ENCODE measurements at regions not wholly inside any gene's neighbourhood (a gene's known extent, or its start where the extent isn't known, plus 50 kb on each side); places are given as distances from the start of the nearest gene placed in this dataset.

- POLR2A ChIA-PET: no interaction called here
- Histone ChIP-seq H3K36me3 (ENCODE audit: control insufficient read depth in 4 of 4, insufficient read depth in 4 of 4, low read length in 3 of 4) (no peaks in the 10 kb centered on the region), H3K27me3 (replicated peaks in 2 of 5; ENCODE audit: control insufficient read depth in 4 of 5, insufficient read depth in 5 of 5, low read length in 4 of 5) (no peaks in the 10 kb centered on the region), H3K9me3 (ENCODE audit: control extremely low read depth in 1 of 5, control insufficient read depth in 4 of 5, insufficient read depth in 2 of 5, low read depth in 1 of 5, low read length in 4 of 5) (no peaks in the 10 kb centered on the region), H3K4me3 (ENCODE audit: control insufficient read depth in 1 of 7, extremely low read depth in 1 of 7, insufficient read depth in 4 of 7, low read depth in 2 of 7, low read length in 6 of 7) (no peak overlapping the region), H3K27ac (ENCODE audit: insufficient read depth in 1 of 2, low read depth in 1 of 2, low read length in 2 of 2, poor library complexity in 1 of 2, severe bottlenecking in 2 of 2) (no peak overlapping the region), H3K4me1 (ENCODE audit: control extremely low read depth in 1 of 4, control insufficient read depth in 4 of 4, insufficient read depth in 4 of 4, low read length in 3 of 4) (no peaks in the 10 kb centered on the region)
- no peak for DNase-seq
- CTCF ChIA-PET: no interaction called here
- WGBS (ENCODE audit: insufficient coverage): no CpG with 5 or more reads among the region's 3 CpGs
Measured at GRCh38 chr10:52561322-52561721, 211.3 kb downstream of the MBL2 start.

- Histone ChIP-seq H3K27ac (ENCODE audit: insufficient read depth in 1 of 2, low read depth in 1 of 2, low read length in 2 of 2, poor library complexity in 1 of 2, severe bottlenecking in 2 of 2) (no peak overlapping the region), H3K4me3 (ENCODE audit: control insufficient read depth in 1 of 7, extremely low read depth in 1 of 7, insufficient read depth in 4 of 7, low read depth in 2 of 7, low read length in 6 of 7) (no peak overlapping the region), H3K9me3 (ENCODE audit: control extremely low read depth in 1 of 5, control insufficient read depth in 4 of 5, insufficient read depth in 2 of 5, low read depth in 1 of 5, low read length in 4 of 5) (no peaks in the 10 kb centered on the region), H3K36me3 (ENCODE audit: control insufficient read depth in 4 of 4, insufficient read depth in 4 of 4, low read length in 3 of 4) (no peaks in the 10 kb centered on the region), H3K27me3 (replicated peaks in 2 of 5; ENCODE audit: control insufficient read depth in 4 of 5, insufficient read depth in 5 of 5, low read length in 4 of 5) (no peaks in the 10 kb centered on the region), H3K4me1 (ENCODE audit: control extremely low read depth in 1 of 4, control insufficient read depth in 4 of 4, insufficient read depth in 4 of 4, low read length in 3 of 4) (no peaks in the 10 kb centered on the region)
- CTCF ChIA-PET: no interaction called here
- no CpG with 5 or more reads among the region's 1 CpG for WGBS (ENCODE audit: insufficient coverage)
- POLR2A ChIA-PET: no interaction called here
- DNase-seq: no peak
Measured at GRCh38 chr10:52563360-52563759, 209.2 kb downstream of the MBL2 start.

- no peaks in the 10 kb centered on the region for H3K4me1 ChIP-seq (ENCODE audit: control extremely low read depth in 1 of 4, control insufficient read depth in 4 of 4, insufficient read depth in 4 of 4, low read length in 3 of 4)
- ChIA-PET CTCF (interaction anchor here (0.6 to 3.6 kb wide), 7 partner anchors 9 to 799 kb away, joined by 3 to 27 read pairs (median 3); no protein-coding TSS in a partner anchor), POLR2A (interaction anchor here (0.7 kb wide), 1 partner anchor 14 kb away, joined by 8 read pairs; no protein-coding TSS in a partner anchor)
- H3K9me3 ChIP-seq (ENCODE audit: control extremely low read depth in 1 of 5, control insufficient read depth in 4 of 5, insufficient read depth in 2 of 5, low read depth in 1 of 5, low read length in 4 of 5): no peaks in the 10 kb centered on the region
- DNase-seq: peak; percentile 29 to 64 (median 61)
- H3K27me3 ChIP-seq (replicated peaks in 2 of 5; ENCODE audit: control insufficient read depth in 4 of 5, insufficient read depth in 5 of 5, low read length in 4 of 5): no peaks in the 10 kb centered on the region
- H3K4me3 ChIP-seq (ENCODE audit: control insufficient read depth in 1 of 7, extremely low read depth in 1 of 7, insufficient read depth in 4 of 7, low read depth in 2 of 7, low read length in 6 of 7): no peak overlapping the region
- H3K36me3 ChIP-seq (ENCODE audit: control insufficient read depth in 4 of 4, insufficient read depth in 4 of 4, low read length in 3 of 4): no peaks in the 10 kb centered on the region
- H3K27ac ChIP-seq (ENCODE audit: insufficient read depth in 1 of 2, low read depth in 1 of 2, low read length in 2 of 2, poor library complexity in 1 of 2, severe bottlenecking in 2 of 2): no peak overlapping the region
- WGBS (ENCODE audit: insufficient coverage): no CpG with 5 or more reads among the region's 4 CpGs
Measured at GRCh38 chr10:52566471-52567246, 205.9 kb downstream of the MBL2 start.

GRCh38 chr10:52567247-52567580 is 205.4 kb downstream of the MBL2 start:
- no CpG with 5 or more reads among the region's 3 CpGs for WGBS (ENCODE audit: insufficient coverage)
- Histone ChIP-seq H3K4me3 (ENCODE audit: control insufficient read depth in 1 of 7, extremely low read depth in 1 of 7, insufficient read depth in 4 of 7, low read depth in 2 of 7, low read length in 6 of 7) (no peak overlapping the region), H3K27me3 (replicated peaks in 2 of 5; ENCODE audit: control insufficient read depth in 4 of 5, insufficient read depth in 5 of 5, low read length in 4 of 5) (no peaks in the 10 kb centered on the region), H3K9me3 (ENCODE audit: control extremely low read depth in 1 of 5, control insufficient read depth in 4 of 5, insufficient read depth in 2 of 5, low read depth in 1 of 5, low read length in 4 of 5) (no peaks in the 10 kb centered on the region), H3K36me3 (ENCODE audit: control insufficient read depth in 4 of 4, insufficient read depth in 4 of 4, low read length in 3 of 4) (no peaks in the 10 kb centered on the region), H3K4me1 (ENCODE audit: control extremely low read depth in 1 of 4, control insufficient read depth in 4 of 4, insufficient read depth in 4 of 4, low read length in 3 of 4) (no peaks in the 10 kb centered on the region), H3K27ac (ENCODE audit: insufficient read depth in 1 of 2, low read depth in 1 of 2, low read length in 2 of 2, poor library complexity in 1 of 2, severe bottlenecking in 2 of 2) (no peak overlapping the region)
- DNase-seq: no peak
- ChIA-PET POLR2A (interaction anchor here (0.7 kb wide), 1 partner anchor 13 kb away, joined by 8 read pairs; no protein-coding TSS in a partner anchor), CTCF (interaction anchor here (0.6 to 3.6 kb wide), 6 partner anchors 10 to 799 kb away, joined by 3 to 27 read pairs (median 3); no protein-coding TSS in a partner anchor)

- H3K4me1 ChIP-seq (ENCODE audit: control extremely low read depth in 1 of 4, control insufficient read depth in 4 of 4, insufficient read depth in 4 of 4, low read length in 3 of 4): no peaks in the 10 kb centered on the region
- no peak overlapping the region for H3K27ac ChIP-seq (ENCODE audit: insufficient read depth in 1 of 2, low read depth in 1 of 2, low read length in 2 of 2, poor library complexity in 1 of 2, severe bottlenecking in 2 of 2)
- no peaks in the 10 kb centered on the region for H3K9me3 ChIP-seq (ENCODE audit: control extremely low read depth in 1 of 5, control insufficient read depth in 4 of 5, insufficient read depth in 2 of 5, low read depth in 1 of 5, low read length in 4 of 5)
- DNase-seq: no peak
- no peak overlapping the region for H3K4me3 ChIP-seq (ENCODE audit: control insufficient read depth in 1 of 7, extremely low read depth in 1 of 7, insufficient read depth in 4 of 7, low read depth in 2 of 7, low read length in 6 of 7)
- WGBS (ENCODE audit: insufficient coverage): 100% methylated on average over 2 of the region's 2 CpGs
- H3K27me3 ChIP-seq (replicated peaks in 2 of 5; ENCODE audit: control insufficient read depth in 4 of 5, insufficient read depth in 5 of 5, low read length in 4 of 5): no peaks in the 10 kb centered on the region
- CTCF ChIA-PET: interaction anchor here (3.6 kb wide), 1 partner anchor 260 kb away, joined by 27 read pairs; no protein-coding TSS in a partner anchor
- POLR2A ChIA-PET: no interaction called here
- H3K36me3 ChIP-seq (ENCODE audit: control insufficient read depth in 4 of 4, insufficient read depth in 4 of 4, low read length in 3 of 4): no peaks in the 10 kb centered on the region
Measured at GRCh38 chr10:52568309-52568708, 204.3 kb downstream of the MBL2 start.

- ChIA-PET CTCF (interaction anchor here (1.3 kb wide), 1 partner anchor 263 kb away, joined by 7 read pairs; no protein-coding TSS in a partner anchor), POLR2A (no interaction called here)
- Histone ChIP-seq H3K9me3 (ENCODE audit: control extremely low read depth in 1 of 5, control insufficient read depth in 4 of 5, insufficient read depth in 2 of 5, low read depth in 1 of 5, low read length in 4 of 5) (no peaks in the 10 kb centered on the region), H3K4me1 (ENCODE audit: control extremely low read depth in 1 of 4, control insufficient read depth in 4 of 4, insufficient read depth in 4 of 4, low read length in 3 of 4) (no peaks in the 10 kb centered on the region), H3K4me3 (ENCODE audit: control insufficient read depth in 1 of 7, extremely low read depth in 1 of 7, insufficient read depth in 4 of 7, low read depth in 2 of 7, low read length in 6 of 7) (no peak overlapping the region), H3K27ac (ENCODE audit: insufficient read depth in 1 of 2, low read depth in 1 of 2, low read length in 2 of 2, poor library complexity in 1 of 2, severe bottlenecking in 2 of 2) (no peak overlapping the region), H3K36me3 (ENCODE audit: control insufficient read depth in 4 of 4, insufficient read depth in 4 of 4, low read length in 3 of 4) (no peaks in the 10 kb centered on the region), H3K27me3 (replicated peaks in 2 of 5; ENCODE audit: control insufficient read depth in 4 of 5, insufficient read depth in 5 of 5, low read length in 4 of 5) (no peaks in the 10 kb centered on the region)
- no peak for DNase-seq
- WGBS (ENCODE audit: insufficient coverage): no CpG with 5 or more reads among the region's 1 CpG
Measured at GRCh38 chr10:52570490-52570889, 202.1 kb downstream of the MBL2 start.

- H3K4me3 ChIP-seq (ENCODE audit: control insufficient read depth in 1 of 7, extremely low read depth in 1 of 7, insufficient read depth in 4 of 7, low read depth in 2 of 7, low read length in 6 of 7): no peak overlapping the region
- WGBS (ENCODE audit: insufficient coverage): 80% methylated on average over 1 of the region's 2 CpGs
- no peaks in the 10 kb centered on the region for H3K4me1 ChIP-seq (ENCODE audit: control extremely low read depth in 1 of 4, control insufficient read depth in 4 of 4, insufficient read depth in 4 of 4, low read length in 3 of 4)
- H3K36me3 ChIP-seq (ENCODE audit: control insufficient read depth in 4 of 4, insufficient read depth in 4 of 4, low read length in 3 of 4): no peaks in the 10 kb centered on the region
- no peaks in the 10 kb centered on the region for H3K9me3 ChIP-seq (ENCODE audit: control extremely low read depth in 1 of 5, control insufficient read depth in 4 of 5, insufficient read depth in 2 of 5, low read depth in 1 of 5, low read length in 4 of 5)
- no peak overlapping the region for H3K27ac ChIP-seq (ENCODE audit: insufficient read depth in 1 of 2, low read depth in 1 of 2, low read length in 2 of 2, poor library complexity in 1 of 2, severe bottlenecking in 2 of 2)
- ChIA-PET CTCF (no interaction called here), POLR2A (no interaction called here)
- no peaks in the 10 kb centered on the region for H3K27me3 ChIP-seq (replicated peaks in 2 of 5; ENCODE audit: control insufficient read depth in 4 of 5, insufficient read depth in 5 of 5, low read length in 4 of 5)
- DNase-seq: no peak
Measured at GRCh38 chr10:52571018-52571417, 201.6 kb downstream of the MBL2 start.
